ENCODE measurements at regions not wholly inside any gene's neighbourhood (a gene's known extent, or its start where the extent isn't known, plus 50 kb on each side); places are given as distances from the start of the nearest gene placed in this dataset.

GRCh38 chr6:81166770-81167169 lies 585.7 kb downstream of the TENT5A start:
- no peaks in the 10 kb centered on the region for H3K4me1 ChIP-seq (ENCODE audit: control insufficient read depth, insufficient read depth, low read length)
- no peaks in the 10 kb centered on the region for H3K27me3 ChIP-seq (replicated peaks in 1 of 2; ENCODE audit: control insufficient read depth in 2 of 2, insufficient read depth in 2 of 2, low read length in 1 of 2)
- no peaks in the 10 kb centered on the region for H3K9me3 ChIP-seq (replicated peaks; ENCODE audit: control insufficient read depth, insufficient read depth, low read length)
- in situ Hi-C loops (cut with MboI) (no loop called here), intact Hi-C loops (cut with micrococcal nuclease; ENCODE audit: unreplicated experiment) (no loop called here)
- H3K79me2 ChIP-seq (ENCODE audit: control insufficient read depth, insufficient read depth, low read length), result no peaks in the 10 kb centered on the region
- DNase-seq (ENCODE audit: low read depth, low spot score), result no peak
- RAD21 ChIA-PET (ENCODE audit: unreplicated experiment), result no interaction called here
- H3K4me2 ChIP-seq (ENCODE audit: control insufficient read depth, insufficient read depth), result no peak overlapping the region
- no peak overlapping the region for H2AFZ ChIP-seq (ENCODE audit: control insufficient read depth, low read depth, low read length)
- no peak for TF ChIP-seq TCF3 (IDR thresholded peaks at IDR 0.05; ENCODE audit: borderline replicate concordance, insufficient read depth, low read depth, low read length)
- no peak for TF ChIP-seq ATF2 (IDR thresholded peaks at IDR 0.05; ENCODE audit: low read length)
- TF ChIP-seq ZNF207 (IDR thresholded peaks at IDR 0.05; ENCODE audit: borderline replicate concordance), result no peak
- no peak for TF ChIP-seq NFIC (IDR thresholded peaks at IDR 0.05; ENCODE audit: low read depth, low read length)
- TF ChIP-seq USF2 (IDR thresholded peaks at IDR 0.05; ENCODE audit: borderline replicate concordance, low read depth, low read length), result no peak
- no peak for TF ChIP-seq ATF3 (IDR thresholded peaks at IDR 0.05; ENCODE audit: borderline replicate concordance, extremely low read depth, low read depth, low read length)
- no peak for TF ChIP-seq PAX8 (IDR thresholded peaks at IDR 0.05)
- TF ChIP-seq, protein P1, sequence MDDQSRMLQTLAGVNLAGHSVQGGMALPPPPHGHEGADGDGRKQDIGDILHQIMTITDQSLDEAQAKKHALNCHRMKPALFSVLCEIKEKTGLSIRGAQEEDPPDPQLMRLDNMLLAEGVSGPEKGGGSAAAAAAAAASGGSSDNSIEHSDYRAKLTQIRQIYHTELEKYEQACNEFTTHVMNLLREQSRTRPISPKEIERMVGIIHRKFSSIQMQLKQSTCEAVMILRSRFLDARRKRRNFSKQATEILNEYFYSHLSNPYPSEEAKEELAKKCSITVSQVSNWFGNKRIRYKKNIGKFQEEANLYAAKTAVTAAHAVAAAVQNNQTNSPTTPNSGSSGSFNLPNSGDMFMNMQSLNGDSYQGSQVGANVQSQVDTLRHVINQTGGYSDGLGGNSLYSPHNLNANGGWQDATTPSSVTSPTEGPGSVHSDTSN (IDR thresholded peaks at IDR 0.05; ENCODE audit: insufficient replicate concordance, low read depth, low read length), result no peak
- no peak for TF ChIP-seq TAF1 (IDR thresholded peaks at IDR 0.05; ENCODE audit: borderline replicate concordance, low read depth, low read length)
- no peak for TF ChIP-seq MYC (IDR thresholded peaks at IDR 0.05; ENCODE audit: insufficient read depth, insufficient read length, insufficient replicate concordance, low read length, severe bottlenecking)
- TF ChIP-seq PAX5 (IDR thresholded peaks at IDR 0.05; ENCODE audit: borderline replicate concordance, low read depth, low read length), result no peak
- TF ChIP-seq SREBF1 (IDR thresholded peaks at IDR 0.05; ENCODE audit: low read length), result no peak
- TF ChIP-seq GATAD2B (conservative IDR thresholded peaks at IDR 0.05; ENCODE audit: low read depth), result no peak
- TF ChIP-seq EZH2 (IDR thresholded peaks at IDR 0.05; ENCODE audit: borderline replicate concordance, control insufficient read depth, low read depth, low read length), result no peak
- no peak for TF ChIP-seq NR2C2 (IDR thresholded peaks at IDR 0.05; ENCODE audit: borderline replicate concordance, control insufficient read depth, insufficient read length, low read depth)
- SMC1A ChIA-PET (ENCODE audit: uncharacterized antibody, unreplicated experiment), result no interaction called here
- H3K4me3 ChIP-seq, result no peak overlapping the region
- H3K27ac ChIP-seq (ENCODE audit: control insufficient read depth, insufficient read depth), result no peak overlapping the region
- BruUV-seq (replicated peaks), result no TSS peak
- H4K20me1 ChIP-seq (ENCODE audit: control insufficient read depth, insufficient read depth), result no peaks in the 10 kb centered on the region
- H3K9ac ChIP-seq (ENCODE audit: control insufficient read depth, insufficient read depth, low read length), result no peak overlapping the region
- no peak for ATAC-seq
- H3K36me3 ChIP-seq (ENCODE audit: control insufficient read depth in 2 of 2, insufficient read depth in 2 of 2, low read length in 1 of 2), result no peaks in the 10 kb centered on the region
- CTCF ChIA-PET, result no interaction called here
- POLR2A ChIA-PET, result no interaction called here
- FAIRE-seq, result no peak
